ENCODE measurements at regions not wholly inside any gene's neighbourhood (a gene's known extent, or its start where the extent isn't known, plus 50 kb on each side); places are given as distances from the start of the nearest gene placed in this dataset.

DNA sequence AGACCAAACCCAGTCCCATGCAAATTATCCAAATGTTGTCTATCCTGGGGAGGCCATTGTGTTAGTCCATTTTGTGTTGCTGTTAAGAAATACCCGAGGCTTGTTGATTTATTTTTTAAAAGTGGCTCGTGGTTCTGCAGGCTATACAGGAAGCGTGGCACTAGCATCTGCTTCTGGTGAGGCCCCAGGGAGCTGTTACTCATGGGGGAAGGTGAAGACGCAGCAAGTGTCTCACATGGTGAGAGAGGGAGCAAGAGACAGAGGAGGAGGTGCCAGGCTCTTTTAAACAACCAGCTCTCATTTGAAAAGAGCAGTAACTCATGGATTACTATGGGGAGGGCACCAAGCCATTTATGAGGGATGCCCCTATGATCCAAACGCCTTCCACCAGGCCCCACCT lies 80.3 kb upstream of the ARL4C start (continued):
- TF ChIP-seq FOXP4 (CRISPR knock-in tag; IDR thresholded peaks at IDR 0.05) = no peak
- no peak for TF ChIP-seq SP1 (CRISPR knock-in tag; conservative IDR thresholded peaks at IDR 0.05)
- no peak for TF ChIP-seq ETV6 (CRISPR knock-in tag; IDR thresholded peaks at IDR 0.05)

GRCh38 chr2:234571620-234572407 lies 74.9 kb upstream of the ARL4C start:
- Mint-ChIP-seq H3K36me3 (peaks cover 4% of the 10 kb centered on the region), H3K4me3 (no peak overlapping the region), H3K27me3 (ENCODE audit: low read depth) (peaks cover 2% of the 10 kb centered on the region; the same call in 1 of the 2 replicates), H3K9me3 (peaks cover 9% of the 10 kb centered on the region), H3K4me1 (peaks cover 16% of the 10 kb centered on the region), H3K27ac (no peak overlapping the region)
- ChIA-PET POLR2A (no interaction called here), CTCF (interaction anchor here (1.1 to 1.4 kb wide), 2 partner anchors 15 to 98 kb away, joined by 3 read pairs; no protein-coding TSS in a partner anchor)
- TF ChIP-seq ERG (CRISPR knock-in tag; IDR thresholded peaks at IDR 0.05) = no peak
- TF ChIP-seq, protein P1, sequence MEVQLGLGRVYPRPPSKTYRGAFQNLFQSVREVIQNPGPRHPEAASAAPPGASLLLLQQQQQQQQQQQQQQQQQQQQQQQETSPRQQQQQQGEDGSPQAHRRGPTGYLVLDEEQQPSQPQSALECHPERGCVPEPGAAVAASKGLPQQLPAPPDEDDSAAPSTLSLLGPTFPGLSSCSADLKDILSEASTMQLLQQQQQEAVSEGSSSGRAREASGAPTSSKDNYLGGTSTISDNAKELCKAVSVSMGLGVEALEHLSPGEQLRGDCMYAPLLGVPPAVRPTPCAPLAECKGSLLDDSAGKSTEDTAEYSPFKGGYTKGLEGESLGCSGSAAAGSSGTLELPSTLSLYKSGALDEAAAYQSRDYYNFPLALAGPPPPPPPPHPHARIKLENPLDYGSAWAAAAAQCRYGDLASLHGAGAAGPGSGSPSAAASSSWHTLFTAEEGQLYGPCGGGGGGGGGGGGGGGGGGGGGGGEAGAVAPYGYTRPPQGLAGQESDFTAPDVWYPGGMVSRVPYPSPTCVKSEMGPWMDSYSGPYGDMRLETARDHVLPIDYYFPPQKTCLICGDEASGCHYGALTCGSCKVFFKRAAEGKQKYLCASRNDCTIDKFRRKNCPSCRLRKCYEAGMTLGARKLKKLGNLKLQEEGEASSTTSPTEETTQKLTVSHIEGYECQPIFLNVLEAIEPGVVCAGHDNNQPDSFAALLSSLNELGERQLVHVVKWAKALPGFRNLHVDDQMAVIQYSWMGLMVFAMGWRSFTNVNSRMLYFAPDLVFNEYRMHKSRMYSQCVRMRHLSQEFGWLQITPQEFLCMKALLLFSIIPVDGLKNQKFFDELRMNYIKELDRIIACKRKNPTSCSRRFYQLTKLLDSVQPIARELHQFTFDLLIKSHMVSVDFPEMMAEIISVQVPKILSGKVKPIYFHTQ (CRISPR knock-in tag; IDR thresholded peaks at IDR 0.05) = no peak
- TF ChIP-seq ZNF423 (CRISPR knock-in tag; IDR thresholded peaks at IDR 0.05) = no peak
- TF ChIP-seq ZNF416 (CRISPR knock-in tag; IDR thresholded peaks at IDR 0.05) = no peak
- no peak for TF ChIP-seq ATF1 (CRISPR knock-in tag; IDR thresholded peaks at IDR 0.05)
- no peak for TF ChIP-seq GABPB1 (CRISPR knock-in tag; IDR thresholded peaks at IDR 0.05)
- no peak for TF ChIP-seq ZNF512 (CRISPR knock-in tag; IDR thresholded peaks at IDR 0.05; ENCODE audit: borderline replicate concordance)
- TF ChIP-seq, protein P2, sequence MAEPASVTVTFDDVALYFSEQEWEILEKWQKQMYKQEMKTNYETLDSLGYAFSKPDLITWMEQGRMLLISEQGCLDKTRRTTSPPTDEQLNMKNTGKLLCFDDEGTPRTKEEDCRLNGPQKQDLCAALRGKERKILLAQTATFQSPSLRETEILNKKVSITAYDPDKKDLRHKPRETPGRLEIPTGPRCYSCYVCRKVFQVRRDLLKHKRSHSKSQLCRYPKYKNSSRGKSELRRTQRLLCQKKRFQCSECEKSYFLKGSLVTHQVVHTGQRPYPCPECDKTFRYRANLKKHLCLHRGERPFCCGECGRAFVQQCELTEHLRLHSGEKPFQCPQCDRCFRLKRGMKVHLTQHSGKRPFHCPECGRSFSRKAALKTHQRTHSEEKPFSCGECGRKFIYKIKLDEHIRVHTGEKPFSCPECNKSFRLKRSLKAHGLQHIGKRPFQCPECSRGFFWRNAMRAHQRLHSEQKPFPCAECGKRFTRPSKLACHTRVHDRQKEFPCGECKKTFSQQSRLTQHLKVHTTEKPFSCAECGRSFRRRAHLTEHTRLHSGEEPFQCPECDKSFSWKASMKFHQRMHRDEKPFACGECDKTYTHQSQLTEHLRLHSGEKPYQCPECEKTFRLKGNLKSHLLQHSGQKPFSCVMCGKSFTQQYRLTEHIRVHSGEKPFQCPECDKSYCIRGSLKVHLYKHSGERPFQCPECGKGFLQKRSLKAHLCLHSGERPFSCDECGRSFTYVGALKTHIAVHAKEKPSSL (CRISPR knock-in tag; conservative IDR thresholded peaks at IDR 0.05) = no peak
- no peak for TF ChIP-seq ZNF396 (CRISPR knock-in tag; IDR thresholded peaks at IDR 0.05; ENCODE audit: borderline replicate concordance)
- no peak for TF ChIP-seq IRF2 (CRISPR knock-in tag; IDR thresholded peaks at IDR 0.05; ENCODE audit: borderline replicate concordance, low read depth)
- TF ChIP-seq, protein P3, sequence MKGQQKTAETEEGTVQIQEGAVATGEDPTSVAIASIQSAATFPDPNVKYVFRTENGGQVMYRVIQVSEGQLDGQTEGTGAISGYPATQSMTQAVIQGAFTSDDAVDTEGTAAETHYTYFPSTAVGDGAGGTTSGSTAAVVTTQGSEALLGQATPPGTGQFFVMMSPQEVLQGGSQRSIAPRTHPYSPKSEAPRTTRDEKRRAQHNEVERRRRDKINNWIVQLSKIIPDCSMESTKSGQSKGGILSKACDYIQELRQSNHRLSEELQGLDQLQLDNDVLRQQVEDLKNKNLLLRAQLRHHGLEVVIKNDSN (CRISPR knock-in tag; IDR thresholded peaks at IDR 0.05) = no peak
- TF ChIP-seq ZNF232 (CRISPR knock-in tag; IDR thresholded peaks at IDR 0.05) = no peak
- TF ChIP-seq CDX4 (CRISPR knock-in tag; IDR thresholded peaks at IDR 0.05; ENCODE audit: borderline replicate concordance) = no peak
- TF ChIP-seq ZBTB21 (CRISPR knock-in tag; IDR thresholded peaks at IDR 0.05; ENCODE audit: borderline replicate concordance) = no peak
- TF ChIP-seq FOXJ3 (CRISPR knock-in tag; IDR thresholded peaks at IDR 0.05; ENCODE audit: borderline replicate concordance) = no peak
- TF ChIP-seq TEAD4 (CRISPR knock-in tag; IDR thresholded peaks at IDR 0.05) = no peak
- no peak for TF ChIP-seq HMGA2 (CRISPR knock-in tag; IDR thresholded peaks at IDR 0.05)
- no peak for TF ChIP-seq ZNF671 (CRISPR knock-in tag; IDR thresholded peaks at IDR 0.05)
- TF ChIP-seq SOX15 (CRISPR knock-in tag; IDR thresholded peaks at IDR 0.05) = no peak
- TF ChIP-seq EMX1 (CRISPR knock-in tag; IDR thresholded peaks at IDR 0.05) = no peak
- ATAC-seq = no peak
- no peak for DNase-seq (ENCODE audit: low spot score)

Measured in WTC11 (cell line).